ENCODE measurements at regions not wholly inside any gene's neighbourhood (a gene's known extent, or its start where the extent isn't known, plus 50 kb on each side); places are given as distances from the start of the nearest gene placed in this dataset.

- Histone ChIP-seq H3K9ac (replicated peaks; ENCODE audit: extremely low read depth, insufficient read depth, low read length) (no peak overlapping the region), H3K36me3 (ENCODE audit: control insufficient read depth in 2 of 2, extremely low read depth in 1 of 2, insufficient read depth in 2 of 2, low read length in 2 of 2) (no peaks in the 10 kb centered on the region), H3K9me1 (replicated peaks; ENCODE audit: control insufficient read depth, extremely low read depth, insufficient read depth, low read length) (no peaks in the 10 kb centered on the region), H3K9me3 (replicated peaks; ENCODE audit: control insufficient read depth, insufficient read depth, low read length) (no peaks in the 10 kb centered on the region), H3K4me2 (ENCODE audit: insufficient read depth, low read length) (no peak overlapping the region), H3K79me2 (ENCODE audit: control insufficient read depth, insufficient read depth, low read length) (no peaks in the 10 kb centered on the region), H2AFZ (ENCODE audit: low read depth, low read length) (no peak overlapping the region), H3K4me3 (replicated peaks in 1 of 3; ENCODE audit: insufficient read depth in 1 of 3, low read depth in 1 of 3, low read length in 3 of 3) (no peak overlapping the region), H3K27me3 (ENCODE audit: control insufficient read depth in 2 of 2, insufficient read depth in 2 of 2, low read length in 2 of 2) (no peaks in the 10 kb centered on the region), H4K20me1 (replicated peaks; ENCODE audit: control insufficient read depth, extremely low read depth, insufficient read depth, low read length) (no peaks in the 10 kb centered on the region), H3K27ac (ENCODE audit: insufficient read depth, low read depth, low read length) (no peak overlapping the region), H3K4me1 (ENCODE audit: control insufficient read depth, extremely low read depth, insufficient read depth, low read length) (no peaks in the 10 kb centered on the region)
- DNase-seq (ENCODE audit: low read depth, low spot score) (no peak), FAIRE-seq (no peak)
- intact Hi-C loops (cut with micrococcal nuclease): no loop called here
- ChIA-PET POLR2A (no interaction called here), CTCF (no interaction called here)
- dilution Hi-C loops (cut with MboI; ENCODE audit: extremely low pct_ligation_motif_present, low sequenced_read_pairs): no loop called here
- TF ChIP-seq MAX (IDR thresholded peaks at IDR 0.05; ENCODE audit: insufficient read depth, insufficient read length) (no peak), JUN (IDR thresholded peaks at IDR 0.05; ENCODE audit: borderline replicate concordance, insufficient read depth, insufficient read length, low read depth) (no peak), POLR2A (IDR thresholded peaks at IDR 0.05; ENCODE audit: low read depth, low read length) (no peak), CTCF (IDR thresholded peaks at IDR 0.05; ENCODE audit: extremely low read depth in 1 of 2, insufficient read depth in 1 of 2, low read depth in 1 of 2, low read length in 2 of 2) (no peak), FOS (IDR thresholded peaks at IDR 0.05; ENCODE audit: borderline replicate concordance, insufficient read depth, low read length) (no peak), GATA2 (IDR thresholded peaks at IDR 0.05; ENCODE audit: insufficient read depth, insufficient read length, low read depth, low read length) (no peak), EZH2 (IDR thresholded peaks at IDR 0.05; ENCODE audit: borderline replicate concordance, low read depth, low read length, severe bottlenecking) (no peak), MYC (IDR thresholded peaks at IDR 0.05; ENCODE audit: low read depth, low read length) (no peak), POLR2AphosphoS5 (IDR thresholded peaks at IDR 0.05; ENCODE audit: insufficient read depth, low read depth, low read length) (no peak)
- no TSS peak for BruUV-seq (replicated peaks)
These were observed 170.9 kb downstream of the PTCSC3 start for GRCh38 chr14:36005670-36006069.

All from endothelial cell of umbilical vein (primary cell).